ENCODE measurements at regions not wholly inside any gene's neighbourhood (a gene's known extent, or its start where the extent isn't known, plus 50 kb on each side); places are given as distances from the start of the nearest gene placed in this dataset.

GRCh38 chr6:105986998-105987397 lies 99.1 kb upstream of the PRDM1 start:
- H2AFZ ChIP-seq (ENCODE audit: low read depth, low read length) = no peak overlapping the region
- H3K4me1 ChIP-seq (ENCODE audit: insufficient read depth, low read length) = peaks cover 3% of the 10 kb centered on the region
- H3K27me3 ChIP-seq (ENCODE audit: insufficient read depth, low read length) = peaks cover 66% of the 10 kb centered on the region
- no peak overlapping the region for H3K4me3 ChIP-seq (ENCODE audit: low read length)
- no peaks in the 10 kb centered on the region for H3K9me3 ChIP-seq (ENCODE audit: low read length)
- no peaks in the 10 kb centered on the region for H3K36me3 ChIP-seq (ENCODE audit: insufficient read depth, low read length)

- H2AFZ ChIP-seq (ENCODE audit: low read depth, low read length) = peak overlapping the region; percentile 37
- no peaks in the 10 kb centered on the region for H3K9me3 ChIP-seq (ENCODE audit: low read length)
- peaks cover 56% of the 10 kb centered on the region for H3K27me3 ChIP-seq (ENCODE audit: insufficient read depth, low read length)
- H3K4me1 ChIP-seq (ENCODE audit: insufficient read depth, low read length) = no peaks in the 10 kb centered on the region
- H3K4me3 ChIP-seq (ENCODE audit: low read length) = no peak overlapping the region
- no peaks in the 10 kb centered on the region for H3K36me3 ChIP-seq (ENCODE audit: insufficient read depth, low read length)
Observed at GRCh38 chr6:105985816-105986632, 100.1 kb upstream of the PRDM1 start.

GRCh38 chr6:105985098-105985815 lies 100.9 kb upstream of the PRDM1 start:
- Histone ChIP-seq H3K4me3 (ENCODE audit: low read length) (no peak overlapping the region), H3K9me3 (ENCODE audit: low read length) (no peaks in the 10 kb centered on the region), H3K4me1 (ENCODE audit: insufficient read depth, low read length) (no peaks in the 10 kb centered on the region), H3K36me3 (ENCODE audit: insufficient read depth, low read length) (no peaks in the 10 kb centered on the region), H3K27me3 (ENCODE audit: insufficient read depth, low read length) (peaks cover 51% of the 10 kb centered on the region), H2AFZ (ENCODE audit: low read depth, low read length) (no peak overlapping the region)

GRCh38 chr6:105983763-105984162 lies 102.4 kb upstream of the PRDM1 start:
- no peaks in the 10 kb centered on the region for H3K9me3 ChIP-seq (ENCODE audit: low read length)
- no peaks in the 10 kb centered on the region for H3K4me1 ChIP-seq (ENCODE audit: insufficient read depth, low read length)
- H3K36me3 ChIP-seq (ENCODE audit: insufficient read depth, low read length) = no peaks in the 10 kb centered on the region
- peaks cover 36% of the 10 kb centered on the region for H3K27me3 ChIP-seq (ENCODE audit: insufficient read depth, low read length)
- H3K4me3 ChIP-seq (ENCODE audit: low read length) = no peak overlapping the region
- H2AFZ ChIP-seq (ENCODE audit: low read depth, low read length) = no peak overlapping the region

GRCh38 chr6:105982761-105983540 lies 103.2 kb upstream of the PRDM1 start:
- Histone ChIP-seq H3K36me3 (ENCODE audit: insufficient read depth, low read length) (no peaks in the 10 kb centered on the region), H3K9me3 (ENCODE audit: low read length) (no peaks in the 10 kb centered on the region), H3K27me3 (ENCODE audit: insufficient read depth, low read length) (peaks cover 34% of the 10 kb centered on the region), H2AFZ (ENCODE audit: low read depth, low read length) (no peak overlapping the region), H3K4me1 (ENCODE audit: insufficient read depth, low read length) (no peaks in the 10 kb centered on the region), H3K4me3 (ENCODE audit: low read length) (no peak overlapping the region)

GRCh38 chr6:105981888-105982358 lies 104.2 kb upstream of the PRDM1 start:
- H3K27me3 ChIP-seq (ENCODE audit: insufficient read depth, low read length) = peaks cover 24% of the 10 kb centered on the region
- no peaks in the 10 kb centered on the region for H3K9me3 ChIP-seq (ENCODE audit: low read length)
- H3K4me1 ChIP-seq (ENCODE audit: insufficient read depth, low read length) = no peaks in the 10 kb centered on the region
- H2AFZ ChIP-seq (ENCODE audit: low read depth, low read length) = no peak overlapping the region
- no peaks in the 10 kb centered on the region for H3K36me3 ChIP-seq (ENCODE audit: insufficient read depth, low read length)
- no peak overlapping the region for H3K4me3 ChIP-seq (ENCODE audit: low read length)

- no peak overlapping the region for H3K4me3 ChIP-seq (ENCODE audit: low read length)
- no peaks in the 10 kb centered on the region for H3K36me3 ChIP-seq (ENCODE audit: insufficient read depth, low read length)
- H3K4me1 ChIP-seq (ENCODE audit: insufficient read depth, low read length) = no peaks in the 10 kb centered on the region
- no peak overlapping the region for H2AFZ ChIP-seq (ENCODE audit: low read depth, low read length)
- peaks cover 19% of the 10 kb centered on the region for H3K27me3 ChIP-seq (ENCODE audit: insufficient read depth, low read length)
- no peaks in the 10 kb centered on the region for H3K9me3 ChIP-seq (ENCODE audit: low read length)
Observed at GRCh38 chr6:105981002-105981887, 104.9 kb upstream of the PRDM1 start.

- Histone ChIP-seq H3K4me1 (ENCODE audit: insufficient read depth, low read length) (no peaks in the 10 kb centered on the region), H3K4me3 (ENCODE audit: low read length) (no peak overlapping the region), H3K36me3 (ENCODE audit: insufficient read depth, low read length) (no peaks in the 10 kb centered on the region), H3K27me3 (ENCODE audit: insufficient read depth, low read length) (peaks cover 2% of the 10 kb centered on the region), H3K9me3 (ENCODE audit: low read length) (no peaks in the 10 kb centered on the region), H2AFZ (ENCODE audit: low read depth, low read length) (no peak overlapping the region)
Observed at GRCh38 chr6:105978974-105979373, 107.2 kb upstream of the PRDM1 start.

GRCh38 chr6:105977934-105978504 lies 108.1 kb upstream of the PRDM1 start:
- Histone ChIP-seq H2AFZ (ENCODE audit: low read depth, low read length) (no peak overlapping the region), H3K4me1 (ENCODE audit: insufficient read depth, low read length) (no peaks in the 10 kb centered on the region), H3K4me3 (ENCODE audit: low read length) (no peak overlapping the region), H3K27me3 (ENCODE audit: insufficient read depth, low read length) (peaks cover 2% of the 10 kb centered on the region), H3K36me3 (ENCODE audit: insufficient read depth, low read length) (no peaks in the 10 kb centered on the region), H3K9me3 (ENCODE audit: low read length) (no peaks in the 10 kb centered on the region)

GRCh38 chr6:105974986-105975385 lies 111.2 kb upstream of the PRDM1 start:
- no peaks in the 10 kb centered on the region for H3K36me3 ChIP-seq (ENCODE audit: insufficient read depth, low read length)
- H3K4me3 ChIP-seq (ENCODE audit: low read length) = no peak overlapping the region
- H3K27me3 ChIP-seq (ENCODE audit: insufficient read depth, low read length) = peaks cover 2% of the 10 kb centered on the region
- no peak overlapping the region for H2AFZ ChIP-seq (ENCODE audit: low read depth, low read length)
- no peaks in the 10 kb centered on the region for H3K9me3 ChIP-seq (ENCODE audit: low read length)
- no peaks in the 10 kb centered on the region for H3K4me1 ChIP-seq (ENCODE audit: insufficient read depth, low read length)

- H3K4me3 ChIP-seq (ENCODE audit: low read length) = no peak overlapping the region
- H3K9me3 ChIP-seq (ENCODE audit: low read length) = no peaks in the 10 kb centered on the region
- no peaks in the 10 kb centered on the region for H3K4me1 ChIP-seq (ENCODE audit: insufficient read depth, low read length)
Observed at GRCh38 chr6:105972440-105972839, 113.7 kb upstream of the PRDM1 start.

More at GRCh38 chr6:105972440-105972839, 113.7 kb upstream of the PRDM1 start:
- H2AFZ ChIP-seq (ENCODE audit: low read depth, low read length) = no peak overlapping the region
- H3K27me3 ChIP-seq (ENCODE audit: insufficient read depth, low read length) = peaks cover 2% of the 10 kb centered on the region
- no peaks in the 10 kb centered on the region for H3K36me3 ChIP-seq (ENCODE audit: insufficient read depth, low read length)

Measured in neuron (in vitro differentiated cells).